HG03103 (cell line): ENCODE measurements at regions not wholly inside any gene's neighbourhood (a gene's known extent, or its start where the extent isn't known, plus 50 kb on each side); places are given as distances from the start of the nearest gene placed in this dataset.

Experiments used
- ATAC-seq: cut with Tn5 transposase; IDR thresholded peaks from one replicate; pipeline ENCODE4 v1.9.1; 2021; ENCODE audit warnings: low read depth; ENCODE audit not compliant: unreplicated experiment

- ATAC-seq = no peak
Observed at GRCh38 chr10:88122145-88122544, 258.7 kb downstream of the PTEN start.

DNA sequence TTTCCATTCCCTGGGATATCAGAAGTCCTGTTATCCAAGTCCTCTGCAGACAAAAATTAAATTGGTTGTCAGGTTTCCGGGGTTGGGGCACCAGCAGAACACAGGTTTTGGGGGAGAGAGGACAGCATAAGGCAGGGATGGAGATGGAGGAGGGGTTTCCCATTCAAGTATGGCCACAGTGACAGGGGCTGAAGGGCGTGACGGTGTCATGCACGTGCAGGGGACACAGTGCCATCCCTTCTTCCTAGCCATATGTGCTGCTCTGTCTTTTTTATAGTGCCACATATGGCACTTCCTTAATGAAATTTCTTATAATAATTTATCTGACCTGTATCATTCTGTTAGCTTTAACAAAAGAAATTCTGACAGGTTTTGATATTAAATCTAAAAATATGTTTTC is 259.2 kb downstream of the PTEN start:
- no peak for ATAC-seq

GRCh38 chr10:88125766-88126165 is 262.3 kb downstream of the PTEN start:
- ATAC-seq = no peak

- ATAC-seq = no peak
Observed at GRCh38 chr10:88126699-88127098, 263.3 kb downstream of the PTEN start.

DNA sequence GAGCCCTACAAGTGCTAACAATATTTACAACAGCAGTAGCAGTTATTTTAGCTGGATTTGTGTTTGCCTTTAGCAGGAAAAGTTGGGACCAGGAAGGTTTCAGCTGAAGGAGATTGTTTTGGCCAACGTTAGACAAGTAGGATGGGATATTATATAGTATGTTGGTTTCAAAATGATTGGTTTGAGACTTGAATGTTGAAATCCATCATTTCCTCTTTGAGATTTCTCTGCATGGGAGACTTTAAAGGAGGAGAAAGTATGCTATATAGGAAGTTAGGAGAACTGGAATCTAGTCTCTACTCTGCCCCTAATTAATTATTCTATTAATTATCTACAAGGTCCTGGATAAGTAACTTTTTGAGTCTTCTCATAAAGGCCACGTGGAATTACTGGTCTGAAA is 263.8 kb downstream of the PTEN start:
- no peak for ATAC-seq

GRCh38 chr10:88127766-88128165 is 264.3 kb downstream of the PTEN start:
- no peak for ATAC-seq

DNA sequence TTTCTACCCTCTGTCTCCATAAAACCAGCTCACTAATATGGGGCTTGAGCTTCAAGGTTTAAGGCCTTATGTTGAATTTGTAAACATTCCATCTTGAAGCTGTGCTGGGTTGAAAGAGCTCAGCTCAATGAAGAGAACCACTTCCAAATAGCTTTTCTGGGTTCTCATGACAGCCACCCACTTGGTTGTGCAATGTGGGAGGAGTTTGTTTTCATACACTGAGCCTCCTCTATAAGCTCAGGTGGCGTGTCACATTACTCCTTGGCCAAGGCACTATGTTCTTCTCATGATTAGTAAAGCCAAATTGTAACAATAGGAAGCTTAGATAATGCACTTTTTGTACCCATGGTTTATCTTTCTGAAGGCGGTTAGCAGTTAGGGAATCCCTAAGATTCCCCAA is 265.6 kb downstream of the PTEN start:
- no peak for ATAC-seq

DNA sequence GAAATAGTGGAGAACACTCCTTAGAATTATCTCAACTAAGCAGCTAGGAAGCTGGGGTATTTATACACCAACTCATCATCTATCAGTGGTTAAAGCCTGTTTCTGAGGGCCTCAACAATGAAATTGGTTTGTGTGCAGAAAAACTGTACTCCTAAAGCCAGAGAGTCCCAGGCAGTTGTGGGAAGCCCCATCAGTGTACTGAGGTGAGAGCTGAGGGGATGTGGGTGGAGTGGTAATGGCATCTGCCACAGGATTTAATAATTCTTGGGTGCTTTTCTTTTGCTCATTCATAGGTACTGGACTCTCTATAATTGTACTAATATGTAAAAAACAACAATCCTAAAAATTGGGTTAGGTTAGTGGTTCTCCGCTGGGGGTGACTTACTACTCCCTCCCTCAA is 267.5 kb downstream of the PTEN start:
- no peak for ATAC-seq

GRCh38 chr10:88131511-88132139 is 268.2 kb downstream of the PTEN start:
- ATAC-seq = no peak

- ATAC-seq = no peak
Observed at GRCh38 chr10:88136712-88137111, 273.3 kb downstream of the PTEN start.

DNA sequence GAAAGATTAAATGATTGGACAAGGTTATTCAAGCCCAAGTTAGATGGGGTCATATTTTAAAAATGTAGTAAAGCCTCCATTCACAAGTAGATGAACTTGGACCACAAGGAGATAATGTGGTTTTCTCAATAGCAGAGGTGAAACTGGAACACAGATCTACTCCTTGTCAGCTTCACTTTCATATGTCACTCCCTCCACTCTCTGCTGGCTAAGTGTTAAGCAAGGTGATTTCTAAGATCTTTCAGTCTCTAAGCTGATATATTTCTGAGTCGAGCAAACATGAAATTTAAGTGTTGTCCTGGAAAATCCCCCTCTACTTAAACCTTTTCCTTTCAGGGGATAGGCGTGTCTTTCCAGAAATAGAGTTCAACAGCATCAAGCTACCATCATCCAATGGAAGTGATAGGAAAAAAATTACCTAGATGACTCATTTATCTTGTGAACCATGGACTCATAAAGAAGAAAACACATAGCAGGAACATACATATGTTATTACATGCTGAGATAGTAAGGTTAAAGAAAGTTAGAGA is 275.0 kb downstream of the PTEN start:
- ATAC-seq = no peak

DNA sequence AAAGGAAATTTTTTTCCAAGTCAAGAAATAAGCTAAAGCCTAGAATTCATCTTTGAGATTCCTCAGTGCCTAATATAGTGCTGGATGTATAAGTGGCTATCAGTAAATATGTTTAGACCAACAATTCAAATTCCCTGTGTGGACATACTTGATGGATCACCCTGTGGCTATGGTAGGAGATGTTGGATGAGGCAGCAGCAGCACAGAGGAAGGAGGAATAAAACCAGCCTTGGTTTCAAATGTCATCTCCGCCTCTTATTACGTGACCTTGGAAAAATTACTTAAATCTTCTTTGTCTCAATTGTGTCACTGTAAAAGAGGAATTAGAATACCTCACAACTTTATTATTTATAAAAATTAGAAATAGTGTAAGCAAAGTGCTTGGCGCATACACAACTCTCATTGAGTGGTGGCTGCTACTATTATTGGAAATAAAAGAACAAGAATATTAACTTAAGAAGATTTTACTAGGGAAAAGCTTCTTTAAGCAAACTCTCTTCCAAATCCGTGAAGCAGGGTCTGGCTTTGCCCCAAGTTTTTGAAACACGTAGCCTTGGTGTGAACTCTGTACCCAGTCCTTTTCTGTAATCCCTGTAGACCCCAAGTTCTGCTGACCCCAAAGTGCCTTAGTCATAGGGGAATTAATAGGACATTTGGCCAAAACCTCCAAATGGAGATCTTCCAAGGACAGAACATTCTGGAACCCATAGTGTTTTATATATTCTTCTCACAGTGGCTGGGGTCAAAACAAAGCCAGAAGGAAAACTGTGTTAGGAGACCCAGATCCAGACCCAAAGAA is 283.8 kb downstream of the PTEN start:
- ATAC-seq = no peak

- no peak for ATAC-seq
Observed at GRCh38 chr10:88149906-88150305, 286.5 kb downstream of the PTEN start.

- ATAC-seq = no peak
Observed at GRCh38 chr10:88150339-88150738, 286.9 kb downstream of the PTEN start.

- peak; percentile 84 for ATAC-seq
Observed at GRCh38 chr10:88152728-88153133, 289.3 kb downstream of the PTEN start.

DNA sequence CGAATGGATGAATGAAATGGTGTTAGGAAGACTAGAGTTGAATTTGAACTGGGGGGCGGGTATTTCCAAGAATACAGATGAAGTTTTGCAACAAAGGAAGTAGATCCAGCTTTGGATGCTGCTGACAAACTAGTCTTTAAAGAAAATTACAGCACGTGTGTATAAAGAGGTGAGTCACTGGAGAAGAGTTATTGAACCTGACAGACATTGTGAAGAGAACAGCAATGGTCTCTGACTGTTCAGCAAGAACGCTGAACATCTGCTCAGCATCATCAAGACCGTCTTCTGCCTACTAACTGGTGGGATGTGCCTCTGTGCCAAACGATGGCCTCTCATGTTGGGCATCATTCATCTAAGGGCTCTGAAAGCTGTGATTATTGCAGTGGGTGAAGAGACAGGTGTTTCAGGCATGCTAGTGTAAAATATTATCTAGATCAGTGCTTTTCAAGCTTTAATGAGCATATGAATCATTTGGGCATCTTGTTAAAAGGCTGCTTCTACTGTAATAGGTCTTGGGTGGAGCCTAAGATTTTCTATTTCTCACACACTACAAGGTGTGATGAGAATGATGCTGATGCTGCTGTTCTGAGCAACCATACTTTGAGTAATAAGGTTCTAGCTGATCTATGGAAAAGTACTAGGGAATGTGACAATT is 291.3 kb downstream of the PTEN start:
- no peak for ATAC-seq

DNA sequence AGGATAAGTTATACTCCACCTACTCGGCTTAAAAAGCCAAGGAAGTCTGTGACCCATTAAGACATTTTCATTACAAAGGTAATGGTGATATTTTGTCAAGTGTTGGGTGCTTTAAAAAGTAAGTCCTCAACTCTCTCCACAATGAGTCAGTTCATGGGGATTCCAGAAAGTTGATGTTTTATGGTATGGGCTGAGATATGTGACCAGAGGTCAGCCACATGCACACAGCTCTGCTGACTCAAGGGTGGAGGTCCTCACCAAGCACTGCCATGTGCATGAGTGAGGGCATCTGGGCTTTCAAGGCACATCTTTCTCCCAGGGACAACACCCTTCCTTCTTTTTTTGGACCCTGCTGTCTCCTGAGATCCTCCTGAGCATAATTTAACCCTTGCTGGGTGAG is 292.9 kb downstream of the PTEN start:
- ATAC-seq = no peak

DNA sequence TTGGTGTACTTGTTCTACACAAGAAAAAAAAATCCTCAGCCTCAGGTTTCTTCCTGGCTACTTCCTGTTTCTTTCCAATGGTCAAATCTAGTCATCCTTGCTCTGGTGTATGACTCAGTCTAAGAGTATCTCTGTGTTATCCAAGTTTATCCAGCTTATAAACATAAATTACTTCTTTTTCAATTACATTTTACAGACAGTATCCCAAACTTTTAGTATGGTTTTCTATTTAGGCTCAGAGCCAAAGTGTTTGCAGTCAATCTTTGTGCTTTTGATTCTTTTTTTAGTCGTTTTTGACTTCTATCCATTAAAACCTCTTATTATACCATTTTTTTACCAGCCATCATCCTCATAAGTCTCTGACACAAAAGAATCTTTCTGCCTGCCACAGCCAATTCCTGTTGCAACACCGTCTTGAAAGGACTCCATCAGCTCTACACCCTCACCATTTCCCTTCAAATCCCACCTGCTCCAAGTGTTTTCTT is 294.6 kb downstream of the PTEN start:
- no peak for ATAC-seq

- no peak for ATAC-seq
Observed at GRCh38 chr10:88158526-88159122, 295.2 kb downstream of the PTEN start.

DNA sequence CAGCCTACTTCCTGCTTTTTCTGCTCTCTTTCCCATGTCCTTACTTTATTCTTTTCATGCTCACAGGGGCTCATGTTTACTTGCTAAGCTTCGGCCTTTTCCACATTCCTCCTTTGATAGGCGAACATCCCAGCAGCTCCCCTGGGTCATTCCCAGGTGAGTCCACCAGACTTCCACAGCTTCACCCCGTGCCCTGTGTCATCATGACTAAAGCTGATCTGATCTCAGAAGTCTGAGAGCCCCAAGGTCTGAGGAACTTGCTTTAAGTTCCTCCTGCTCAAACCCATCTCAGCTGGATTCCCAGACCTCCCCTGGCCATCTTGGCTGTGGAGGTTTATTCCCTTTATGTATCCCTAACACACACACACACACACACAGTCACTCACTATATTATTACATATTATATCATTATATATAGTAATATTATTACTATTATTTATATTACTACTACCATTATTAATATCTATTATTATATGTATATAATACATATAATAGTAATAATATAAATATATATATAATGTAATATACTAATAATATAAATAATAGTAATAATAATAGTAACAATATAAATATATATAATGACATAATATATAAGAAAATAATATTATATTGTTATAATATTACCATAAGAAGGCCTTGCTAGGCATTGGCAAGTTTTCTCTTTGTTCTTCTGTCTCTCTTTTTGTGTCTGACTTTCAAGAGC is 295.9 kb downstream of the PTEN start:
- ATAC-seq = no peak
